AG09319 (cell line): ENCODE measurements at regions not wholly inside any gene's neighbourhood (a gene's known extent, or its start where the extent isn't known, plus 50 kb on each side); places are given as distances from the start of the nearest gene placed in this dataset.

Experiments used
- DNase-seq: peaks from one replicate; pipeline ENCODE4 v3.0.0-alpha.2; 2010; ENCODE audit warnings: low read depth; ENCODE audit errors: extremely low read depth
- CTCF ChIP-seq: IDR thresholded peaks from 2 replicates; pipeline ENCODE4 v1.5.1; 2011; ENCODE audit warnings: low read depth, mild to moderate bottlenecking, inconsistent platforms, low read length, moderate library complexity

- no peak for TF ChIP-seq CTCF
- DNase-seq: no peak
Measured at GRCh38 chr14:97298736-97299135, 501.6 kb downstream of the VRK1 start.

GRCh38 chr14:97299661-97300060 is 502.5 kb downstream of the VRK1 start:
- no peak for TF ChIP-seq CTCF
- DNase-seq: no peak

GRCh38 chr14:97301931-97302559 is 504.9 kb downstream of the VRK1 start:
- no peak for DNase-seq
- TF ChIP-seq CTCF: no peak

GRCh38 chr14:97306133-97306759 is 509.1 kb downstream of the VRK1 start:
- TF ChIP-seq CTCF: no peak
- DNase-seq: no peak

- DNase-seq: no peak
- TF ChIP-seq CTCF: no peak
Measured at GRCh38 chr14:97306760-97307246, 509.6 kb downstream of the VRK1 start.

GRCh38 chr14:97311411-97311810 is 514.2 kb downstream of the VRK1 start:
- no peak for DNase-seq
- TF ChIP-seq CTCF: no peak

- DNase-seq: no peak
Measured at GRCh38 chr14:97312910-97313309, 515.7 kb downstream of the VRK1 start.

More at GRCh38 chr14:97312910-97313309, 515.7 kb downstream of the VRK1 start:
- no peak for TF ChIP-seq CTCF
